ENCODE measurements at regions not wholly inside any gene's neighbourhood (a gene's known extent, or its start where the extent isn't known, plus 50 kb on each side); places are given as distances from the start of the nearest gene placed in this dataset.

GRCh38 chr5:144822503-144822902 lies 651.8 kb downstream of the KCTD16 start:
- TF ChIP-seq CTCF (conservative IDR thresholded peaks at IDR 0.05) (no peak), EZH2 (IDR thresholded peaks at IDR 0.05; ENCODE audit: low read depth) (no peak)
